Mucosa of rectum (tissue), 2 donors: ENCODE measurements at regions not wholly inside any gene's neighbourhood (a gene's known extent, or its start where the extent isn't known, plus 50 kb on each side); places are given as distances from the start of the nearest gene placed in this dataset.

Experiments
- H3K27ac ChIP-seq, 2 donors: one replicate each; pipeline ENCODE4 v1.7.0; 2013; ENCODE audit warnings: inconsistent platforms in 2 of 2, low read depth in 2 of 2, low read length in 2 of 2
- H3K27me3 ChIP-seq, 2 donors: one replicate each; pipeline ENCODE4 v1.7.0; 2013; ENCODE audit warnings: low read length in 2 of 2; ENCODE audit not compliant: control insufficient read depth in 2 of 2, insufficient read depth in 2 of 2
- H3K36me3 ChIP-seq, 2 donors: one replicate each; pipeline ENCODE4 v1.7.0; 2013; ENCODE audit warnings: low read length in 2 of 2; ENCODE audit not compliant: control insufficient read depth in 2 of 2, insufficient read depth in 2 of 2
- H3K4me1 ChIP-seq, 2 donors: one replicate each; pipeline ENCODE4 v1.7.0; 2013; ENCODE audit warnings: low read length in 2 of 2, mild to moderate bottlenecking in 1 of 2; ENCODE audit not compliant: control insufficient read depth in 2 of 2, insufficient read depth in 2 of 2
- H3K4me3 ChIP-seq, 2 donors: one replicate each; pipeline ENCODE4 v1.7.0; 2013; ENCODE audit warnings: low read length in 2 of 2
- H3K9ac ChIP-seq, 2 donors: one replicate each; pipeline ENCODE4 v1.7.0; 2013; ENCODE audit warnings: low read length in 2 of 2, low read depth in 1 of 2, mild to moderate bottlenecking in 1 of 2
- H3K9me3 ChIP-seq, 2 donors: one replicate each; pipeline ENCODE4 v1.7.0; 2013; ENCODE audit warnings: low read length in 2 of 2; ENCODE audit not compliant: control insufficient read depth in 2 of 2
- donor health status: healthy.
- donor health status: Normal muscosa, but diverticular disease.

GRCh38 chr13:88585861-88586260, 914.7 kb downstream of the SLITRK5 start:
- Histone ChIP-seq H3K27ac (no peak overlapping the region), H3K36me3 (no peaks in the 10 kb centered on the region), H3K4me3 (no peak overlapping the region)

GRCh38 chr13:88586263-88586662, 915.1 kb downstream of the SLITRK5 start:
- Histone ChIP-seq H3K4me1 (no peaks in the 10 kb centered on the region), H3K9me3 (no peaks in the 10 kb centered on the region), H3K9ac (no peak overlapping the region), H3K27me3 (no peaks in the 10 kb centered on the region), H3K4me3 (no peak overlapping the region), H3K27ac (no peak overlapping the region), H3K36me3 (no peaks in the 10 kb centered on the region)

More at GRCh38 chr13:88585861-88586260, 914.7 kb downstream of the SLITRK5 start:
- no peaks in the 10 kb centered on the region for H3K9me3 ChIP-seq
- no peaks in the 10 kb centered on the region for H3K4me1 ChIP-seq
- H3K9ac ChIP-seq: no peak overlapping the region
- H3K27me3 ChIP-seq: no peaks in the 10 kb centered on the region

GRCh38 chr13:88590574-88590973, 919.4 kb downstream of the SLITRK5 start:
- no peaks in the 10 kb centered on the region for H3K27me3 ChIP-seq
- H3K9ac ChIP-seq: no peak overlapping the region
- peaks cover 2% of the 10 kb centered on the region in 2 donors for H3K9me3 ChIP-seq
- H3K4me1 ChIP-seq: no peaks in the 10 kb centered on the region
- H3K27ac ChIP-seq: no peak overlapping the region
- H3K36me3 ChIP-seq: no peaks in the 10 kb centered on the region
- no peak overlapping the region for H3K4me3 ChIP-seq

- Histone ChIP-seq H3K9ac (no peak overlapping the region), H3K9me3 (peaks cover 2% of the 10 kb centered on the region in 2 donors), H3K4me3 (no peak overlapping the region), H3K36me3 (no peaks in the 10 kb centered on the region), H3K4me1 (no peaks in the 10 kb centered on the region), H3K27me3 (no peaks in the 10 kb centered on the region), H3K27ac (no peak overlapping the region)
These were observed 920.9 kb downstream of the SLITRK5 start for GRCh38 chr13:88592105-88592504.

- Histone ChIP-seq H3K4me3 (no peak overlapping the region), H3K9me3 (no peaks in the 10 kb centered on the region), H3K4me1 (no peaks in the 10 kb centered on the region)
These were observed 930.8 kb downstream of the SLITRK5 start for GRCh38 chr13:88601949-88602348.

GRCh38 chr13:88602786-88603777, 931.9 kb downstream of the SLITRK5 start:
- no peak overlapping the region for H3K9ac ChIP-seq
- H3K4me3 ChIP-seq: no peak overlapping the region
- H3K9me3 ChIP-seq: no peaks in the 10 kb centered on the region
- no peaks in the 10 kb centered on the region for H3K36me3 ChIP-seq
- H3K4me1 ChIP-seq: no peaks in the 10 kb centered on the region
- no peak overlapping the region for H3K27ac ChIP-seq
- H3K27me3 ChIP-seq: no peaks in the 10 kb centered on the region

More at GRCh38 chr13:88601949-88602348, 930.8 kb downstream of the SLITRK5 start:
- H3K36me3 ChIP-seq: no peaks in the 10 kb centered on the region
- no peak overlapping the region for H3K27ac ChIP-seq
- no peaks in the 10 kb centered on the region for H3K27me3 ChIP-seq
- no peak overlapping the region for H3K9ac ChIP-seq

GRCh38 chr13:88617176-88617575, 946.0 kb downstream of the SLITRK5 start:
- Histone ChIP-seq H3K9me3 (no peaks in the 10 kb centered on the region), H3K27ac (no peak overlapping the region), H3K4me1 (no peaks in the 10 kb centered on the region)

GRCh38 chr13:88622362-88622973, 951.3 kb downstream of the SLITRK5 start:
- Histone ChIP-seq H3K4me3 (no peak overlapping the region), H3K36me3 (no peaks in the 10 kb centered on the region), H3K27ac (no peak overlapping the region), H3K9ac (no peak overlapping the region), H3K4me1 (no peaks in the 10 kb centered on the region), H3K9me3 (no peaks in the 10 kb centered on the region), H3K27me3 (no peaks in the 10 kb centered on the region)

More at GRCh38 chr13:88617176-88617575, 946.0 kb downstream of the SLITRK5 start:
- H3K4me3 ChIP-seq: no peak overlapping the region
- H3K9ac ChIP-seq: no peak overlapping the region
- no peaks in the 10 kb centered on the region for H3K27me3 ChIP-seq
- no peaks in the 10 kb centered on the region for H3K36me3 ChIP-seq

GRCh38 chr13:88623150-88623549, 952.0 kb downstream of the SLITRK5 start:
- H3K27ac ChIP-seq: no peak overlapping the region

GRCh38 chr13:88627071-88627470, 955.9 kb downstream of the SLITRK5 start:
- H3K9ac ChIP-seq: no peak overlapping the region
- no peaks in the 10 kb centered on the region for H3K36me3 ChIP-seq
- H3K9me3 ChIP-seq: no peaks in the 10 kb centered on the region
- H3K27ac ChIP-seq: no peak overlapping the region
- H3K4me1 ChIP-seq: no peaks in the 10 kb centered on the region
- H3K27me3 ChIP-seq: no peaks in the 10 kb centered on the region
- no peak overlapping the region for H3K4me3 ChIP-seq

More at GRCh38 chr13:88623150-88623549, 952.0 kb downstream of the SLITRK5 start:
- Histone ChIP-seq H3K36me3 (no peaks in the 10 kb centered on the region), H3K9ac (no peak overlapping the region), H3K9me3 (no peaks in the 10 kb centered on the region), H3K4me3 (no peak overlapping the region), H3K27me3 (no peaks in the 10 kb centered on the region), H3K4me1 (no peaks in the 10 kb centered on the region)
